ENCODE measurements at regions not wholly inside any gene's neighbourhood (a gene's known extent, or its start where the extent isn't known, plus 50 kb on each side); places are given as distances from the start of the nearest gene placed in this dataset.
"Not testable (repeated sequence)": the region's sequence is repeated elsewhere in the genome, so short reads cannot be mapped to it uniquely, and the experiment has no call there.

- no peak overlapping the region for H3K4me3 ChIP-seq (ENCODE audit: low read depth, low read length)
- no peak for DNase-seq (ENCODE audit: low read depth, low spot score)
- in situ Hi-C loops (cut with HindIII; ENCODE audit: low sequenced_read_pairs): no loop called here
- TF ChIP-seq, protein P1, sequence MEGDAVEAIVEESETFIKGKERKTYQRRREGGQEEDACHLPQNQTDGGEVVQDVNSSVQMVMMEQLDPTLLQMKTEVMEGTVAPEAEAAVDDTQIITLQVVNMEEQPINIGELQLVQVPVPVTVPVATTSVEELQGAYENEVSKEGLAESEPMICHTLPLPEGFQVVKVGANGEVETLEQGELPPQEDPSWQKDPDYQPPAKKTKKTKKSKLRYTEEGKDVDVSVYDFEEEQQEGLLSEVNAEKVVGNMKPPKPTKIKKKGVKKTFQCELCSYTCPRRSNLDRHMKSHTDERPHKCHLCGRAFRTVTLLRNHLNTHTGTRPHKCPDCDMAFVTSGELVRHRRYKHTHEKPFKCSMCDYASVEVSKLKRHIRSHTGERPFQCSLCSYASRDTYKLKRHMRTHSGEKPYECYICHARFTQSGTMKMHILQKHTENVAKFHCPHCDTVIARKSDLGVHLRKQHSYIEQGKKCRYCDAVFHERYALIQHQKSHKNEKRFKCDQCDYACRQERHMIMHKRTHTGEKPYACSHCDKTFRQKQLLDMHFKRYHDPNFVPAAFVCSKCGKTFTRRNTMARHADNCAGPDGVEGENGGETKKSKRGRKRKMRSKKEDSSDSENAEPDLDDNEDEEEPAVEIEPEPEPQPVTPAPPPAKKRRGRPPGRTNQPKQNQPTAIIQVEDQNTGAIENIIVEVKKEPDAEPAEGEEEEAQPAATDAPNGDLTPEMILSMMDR (IDR thresholded peaks at IDR 0.05; ENCODE audit: low read depth, low read length): no peak
Measured at GRCh38 chr3:165981318-165981717, 144.1 kb upstream of the BCHE start.

DNA sequence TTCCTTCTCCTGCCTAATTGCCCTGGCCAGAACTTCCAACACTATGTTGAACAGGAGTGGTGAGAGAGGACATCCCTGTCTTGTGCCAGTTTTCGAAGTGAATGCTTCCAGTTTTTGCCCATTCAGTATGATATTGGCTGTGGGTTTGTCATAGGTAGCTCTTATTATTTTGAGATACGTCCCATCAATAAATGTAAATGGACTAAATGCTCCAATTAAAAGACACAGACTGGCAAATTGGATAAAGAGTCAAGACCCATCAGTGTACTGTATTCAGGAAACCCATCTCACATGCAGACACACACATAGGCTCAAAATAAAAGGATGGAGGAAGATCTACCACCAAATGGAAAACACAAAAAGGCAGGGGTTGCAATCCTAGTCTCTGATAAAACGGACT, 123.6 kb upstream of the BCHE start:
- DNase-seq (ENCODE audit: low read depth, low spot score); H3K4me3 ChIP-seq (ENCODE audit: low read depth, low read length); in situ Hi-C loops (cut with HindIII; ENCODE audit: low sequenced_read_pairs): not testable (repeated sequence)

- TF ChIP-seq, protein P1 (IDR thresholded peaks at IDR 0.05; ENCODE audit: low read depth, low read length): no peak
- no peak overlapping the region for H3K4me3 ChIP-seq (ENCODE audit: low read depth, low read length)
- no peak for DNase-seq (ENCODE audit: low read depth, low spot score)
- in situ Hi-C loops (cut with HindIII; ENCODE audit: low sequenced_read_pairs): no loop called here
Measured at GRCh38 chr3:165954171-165954570, 116.9 kb upstream of the BCHE start.

DNA sequence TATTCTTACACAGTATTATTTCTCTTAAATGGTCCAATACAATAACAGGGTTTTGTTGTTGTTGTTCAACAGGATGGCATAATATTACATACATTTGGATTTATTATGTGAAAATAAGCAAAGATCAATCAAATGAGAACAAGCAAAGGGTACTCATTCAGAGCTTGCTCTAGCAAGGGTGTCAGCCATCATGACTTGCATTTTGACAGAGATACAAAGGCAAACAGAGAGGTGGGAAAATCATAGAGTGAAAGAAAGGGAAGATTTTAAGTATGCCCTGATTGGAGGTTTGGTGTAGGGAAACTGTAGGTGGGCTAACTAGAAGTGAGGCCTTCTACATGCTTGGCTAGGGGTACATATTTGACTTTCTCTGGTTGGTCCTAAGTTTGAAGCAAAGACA, 109.1 kb upstream of the BCHE start:
- in situ Hi-C loops (cut with HindIII; ENCODE audit: low sequenced_read_pairs): no loop called here
- TF ChIP-seq, protein P1 (IDR thresholded peaks at IDR 0.05; ENCODE audit: low read depth, low read length): no peak
- no peak overlapping the region for H3K4me3 ChIP-seq (ENCODE audit: low read depth, low read length)
- no peak for DNase-seq (ENCODE audit: low read depth, low spot score)

GRCh38 chr3:165938986-165939540, 101.8 kb upstream of the BCHE start:
- TF ChIP-seq, protein P1 (IDR thresholded peaks at IDR 0.05; ENCODE audit: low read depth, low read length): no peak
- in situ Hi-C loops (cut with HindIII; ENCODE audit: low sequenced_read_pairs): no loop called here
- no peak for DNase-seq (ENCODE audit: low read depth, low spot score)
- H3K4me3 ChIP-seq (ENCODE audit: low read depth, low read length): no peak overlapping the region

DNA sequence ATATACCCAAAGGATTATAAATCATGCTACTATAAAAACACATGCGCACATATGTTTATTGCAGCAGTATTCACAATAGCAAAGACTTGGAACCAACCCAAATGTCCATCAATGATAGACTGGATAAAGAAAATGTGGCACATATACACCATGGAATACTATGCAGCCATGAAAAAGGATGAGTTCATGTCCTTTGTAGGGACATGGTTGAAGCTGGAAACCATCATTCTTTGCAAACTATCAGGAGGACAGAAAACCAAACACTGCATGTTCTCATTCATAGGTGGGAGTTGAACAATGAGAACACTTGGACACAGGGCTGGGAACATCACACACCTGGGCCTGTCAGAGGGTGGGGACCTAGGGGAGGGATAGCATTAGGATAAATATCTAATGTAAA, 98.9 kb upstream of the BCHE start:
- in situ Hi-C loops (cut with HindIII; ENCODE audit: low sequenced_read_pairs); H3K4me3 ChIP-seq (ENCODE audit: low read depth, low read length); DNase-seq (ENCODE audit: low read depth, low spot score): not testable (repeated sequence)

DNA sequence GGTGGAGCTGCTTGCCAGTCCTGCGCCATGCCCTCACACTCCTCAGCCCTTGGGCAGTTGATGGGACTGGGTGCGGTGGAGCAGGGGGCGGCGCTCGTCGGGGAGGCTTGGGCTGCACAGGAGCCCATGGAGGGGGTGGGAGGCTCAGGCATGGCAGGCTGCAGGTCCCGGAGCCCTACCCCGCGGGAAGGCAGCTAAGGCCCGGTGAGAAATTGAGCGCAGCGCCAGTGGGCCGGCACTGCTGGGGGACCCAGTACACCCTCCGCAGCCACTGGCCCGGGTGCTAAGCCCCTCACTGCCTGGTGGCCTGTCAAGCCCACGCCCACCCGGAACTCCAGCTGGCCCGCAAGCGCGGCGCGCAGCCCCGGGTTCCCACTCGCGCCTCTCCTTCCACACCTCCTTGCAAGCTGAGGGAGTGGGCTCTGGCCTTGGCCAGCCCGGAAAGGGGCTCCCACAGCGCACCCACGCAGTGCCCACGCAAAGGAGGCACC, 87.1 kb upstream of the BCHE start:
- DNase-seq (ENCODE audit: low read depth, low spot score); H3K4me3 ChIP-seq (ENCODE audit: low read depth, low read length); in situ Hi-C loops (cut with HindIII; ENCODE audit: low sequenced_read_pairs): not testable (repeated sequence)

- in situ Hi-C loops (cut with HindIII; ENCODE audit: low sequenced_read_pairs): no loop called here
- TF ChIP-seq, protein P1 (IDR thresholded peaks at IDR 0.05; ENCODE audit: low read depth, low read length): no peak
- DNase-seq (ENCODE audit: low read depth, low spot score): no peak
- no peak overlapping the region for H3K4me3 ChIP-seq (ENCODE audit: low read depth, low read length)
Measured at GRCh38 chr3:165920984-165921383, 83.8 kb upstream of the BCHE start.

All from astrocyte of the spinal cord (primary cell).